Fibroblast of lung (primary cell): ENCODE measurements at regions not wholly inside any gene's neighbourhood (a gene's known extent, or its start where the extent isn't known, plus 50 kb on each side); places are given as distances from the start of the nearest gene placed in this dataset.

Experiments used
- DNase-seq, 2 donors: peaks; one replicate each; pipeline versions ENCODE4 v3.0.0 to v3.0.0-alpha.2; 2010; ENCODE audit warnings: low read depth in 2 of 2
- H2AFZ ChIP-seq: 2 replicates; pipeline ENCODE4 v1.5.1; 2012; ENCODE audit warnings: low read length, control low read depth, inconsistent platforms
- H3K27ac ChIP-seq: 2 replicates; pipeline ENCODE4 v1.5.1; 2011; ENCODE audit warnings: low read length, control low read depth; ENCODE audit not compliant: insufficient read depth
- H3K27me3 ChIP-seq: 2 replicates; pipeline ENCODE4 v1.5.1; 2011; ENCODE audit warnings: mild to moderate bottlenecking, low read length; ENCODE audit not compliant: control insufficient read depth, insufficient read depth
- H3K36me3 ChIP-seq: 2 replicates; pipeline ENCODE4 v1.5.1; 2011; ENCODE audit warnings: low read length; ENCODE audit not compliant: control insufficient read depth, insufficient read depth
- H3K4me1 ChIP-seq: 2 replicates; pipeline ENCODE4 v1.5.1; 2011; ENCODE audit warnings: low read length; ENCODE audit not compliant: control insufficient read depth, insufficient read depth; ENCODE audit errors: extremely low read depth
- H3K4me2 ChIP-seq: 2 replicates; pipeline ENCODE4 v1.5.1; 2011; ENCODE audit warnings: low read length, control low read depth; ENCODE audit not compliant: insufficient read depth; ENCODE audit errors: extremely low read depth
- H3K4me3 ChIP-seq, 4 experiments: fragments of 200-600 bp in 1 of 4; sonication (generic) in 1 of 4; replicated peaks in 1 of 4; 2 replicates each; pipeline ENCODE4 v1.5.1; 2011 to 2016; ENCODE audit warnings: low read length in 4 of 4, low read depth in 3 of 4, mild to moderate bottlenecking in 3 of 4, control low read depth in 2 of 4, inconsistent platforms in 1 of 4, mixed read lengths in 1 of 4; ENCODE audit not compliant: insufficient read depth in 1 of 4; ENCODE audit errors: control extremely low read depth in 1 of 4
- H3K79me2 ChIP-seq: 2 replicates; pipeline ENCODE4 v1.5.1; 2012; ENCODE audit warnings: mild to moderate bottlenecking, low read length, inconsistent platforms; ENCODE audit not compliant: control insufficient read depth, insufficient read depth
- H3K9ac ChIP-seq: 2 replicates; pipeline ENCODE4 v1.5.1; 2011; ENCODE audit warnings: mild to moderate bottlenecking, low read length, control low read depth; ENCODE audit not compliant: insufficient read depth
- H3K9me3 ChIP-seq: 2 replicates; pipeline ENCODE4 v1.5.1; 2012; ENCODE audit warnings: low read depth, low read length; ENCODE audit not compliant: control insufficient read depth, insufficient read depth
- H4K20me1 ChIP-seq: 2 replicates; pipeline ENCODE4 v1.5.1; 2011; ENCODE audit warnings: low read length; ENCODE audit not compliant: control insufficient read depth, insufficient read depth; ENCODE audit errors: extremely low read depth
- CTCF ChIP-seq, 2 donors: IDR thresholded peaks in 1 of 2; conservative IDR thresholded peaks in 1 of 2; 1 replicate in 1 of 2; 2 replicates in 1 of 2; pipeline ENCODE4 v1.5.1; 2011 to 2012; ENCODE audit warnings: low read length in 2 of 2, control low read depth in 1 of 2, inconsistent platforms in 1 of 2, low read depth in 1 of 2, mild to moderate bottlenecking in 1 of 2
- EZH2 ChIP-seq: IDR thresholded peaks from 2 replicates; pipeline ENCODE4 v1.5.1; 2012; ENCODE audit warnings: low read length, control low read depth, mild to moderate bottlenecking; ENCODE audit errors: missing control alignments

GRCh38 chr10:130399425-130399950 lies 263.3 kb downstream of the GLRX3 start:
- Histone ChIP-seq H2AFZ (no peak overlapping the region), H3K4me3 (no peak overlapping the region), H3K27me3 (no peaks in the 10 kb centered on the region), H3K79me2 (no peaks in the 10 kb centered on the region), H3K4me2 (no peak overlapping the region), H3K9me3 (no peaks in the 10 kb centered on the region), H3K27ac (no peak overlapping the region), H3K36me3 (no peaks in the 10 kb centered on the region), H4K20me1 (no peaks in the 10 kb centered on the region), H3K9ac (no peak overlapping the region), H3K4me1 (no peaks in the 10 kb centered on the region)
- DNase-seq = no peak
- TF ChIP-seq EZH2 (no peak), CTCF (conservative IDR thresholded peaks at IDR 0.05 in 1 of 2, IDR thresholded peaks at IDR 0.05 in 1 of 2; ENCODE audit: low read depth in 1 of 2, low read length in 2 of 2) (no peak)

GRCh38 chr10:130400890-130401289 lies 264.7 kb downstream of the GLRX3 start:
- H3K9me3 ChIP-seq = no peaks in the 10 kb centered on the region
- H3K27me3 ChIP-seq = no peaks in the 10 kb centered on the region
- no peaks in the 10 kb centered on the region for H3K79me2 ChIP-seq
- DNase-seq = no peak
- no peak overlapping the region for H2AFZ ChIP-seq
- H3K9ac ChIP-seq = no peak overlapping the region
- H3K4me2 ChIP-seq = no peak overlapping the region
- H4K20me1 ChIP-seq = no peaks in the 10 kb centered on the region
- TF ChIP-seq CTCF (conservative IDR thresholded peaks at IDR 0.05 in 1 of 2, IDR thresholded peaks at IDR 0.05 in 1 of 2; ENCODE audit: low read depth in 1 of 2, low read length in 2 of 2) (no peak), EZH2 (no peak)
- H3K4me1 ChIP-seq = no peaks in the 10 kb centered on the region
- no peak overlapping the region for H3K27ac ChIP-seq
- no peaks in the 10 kb centered on the region for H3K36me3 ChIP-seq
- H3K4me3 ChIP-seq = no peak overlapping the region

GRCh38 chr10:130401860-130402765 lies 265.9 kb downstream of the GLRX3 start:
- H3K79me2 ChIP-seq = no peaks in the 10 kb centered on the region
- no peak overlapping the region for H3K9ac ChIP-seq
- H3K4me1 ChIP-seq = no peaks in the 10 kb centered on the region
- H3K9me3 ChIP-seq = no peaks in the 10 kb centered on the region
- no peaks in the 10 kb centered on the region for H3K27me3 ChIP-seq
- TF ChIP-seq EZH2 (no peak), CTCF (conservative IDR thresholded peaks at IDR 0.05 in 1 of 2, IDR thresholded peaks at IDR 0.05 in 1 of 2; ENCODE audit: low read depth in 1 of 2, low read length in 2 of 2) (no peak)
- DNase-seq = no peak
- H3K4me3 ChIP-seq = no peak overlapping the region
- H2AFZ ChIP-seq = no peak overlapping the region
- no peak overlapping the region for H3K4me2 ChIP-seq
- H3K36me3 ChIP-seq = no peaks in the 10 kb centered on the region
- H3K27ac ChIP-seq = no peak overlapping the region
- H4K20me1 ChIP-seq = no peaks in the 10 kb centered on the region
